ENCODE measurements at regions not wholly inside any gene's neighbourhood (a gene's known extent, or its start where the extent isn't known, plus 50 kb on each side); places are given as distances from the start of the nearest gene placed in this dataset.

GRCh38 chr6:97882755-97883154 is 599.7 kb upstream of the MMS22L start:
- TF ChIP-seq CTCF (IDR thresholded peaks at IDR 0.05; ENCODE audit: insufficient read depth, low read length): no peak
- no peak for TF ChIP-seq POLR2AphosphoS5 (IDR thresholded peaks at IDR 0.05; ENCODE audit: low read depth)
- no peak for TF ChIP-seq REST (IDR thresholded peaks at IDR 0.05; ENCODE audit: insufficient replicate concordance, low read depth)

Data from HL-60 (cell line).